Cardiac septum (tissue), 1 donor: ENCODE measurements at regions not wholly inside any gene's neighbourhood (a gene's known extent, or its start where the extent isn't known, plus 50 kb on each side); places are given as distances from the start of the nearest gene placed in this dataset.
"Not testable (repeated sequence)": the region's sequence is repeated elsewhere in the genome, so short reads cannot be mapped to it uniquely, and the experiment has no call there.

Source experiments
- DNase-seq: peaks from one replicate; pipeline ENCODE4 v3.0.0-alpha.2; 2020; ENCODE audit warnings: low spot score
- intact Hi-C: fragments of 100-400 bp; cut with DNase I; formaldehyde crosslinking; loops from one replicate; pipeline ENCODE4 v1.14.0; 2022
- donor health status: DM: no; HTN: no; CAD: no.

GRCh38 chr5:104326966-104327365 lies 764.4 kb upstream of the NUDT12 start:
- intact Hi-C loops = no loop called here
- DNase-seq = no peak

- no peak for DNase-seq
- intact Hi-C loops = no loop called here
These were observed 762.8 kb upstream of the NUDT12 start for GRCh38 chr5:104325356-104325755.

GRCh38 chr5:104316676-104317075 lies 754.1 kb upstream of the NUDT12 start:
- DNase-seq, intact Hi-C loops: not testable (repeated sequence)

- intact Hi-C loops = no loop called here
- no peak for DNase-seq
These were observed 749.9 kb upstream of the NUDT12 start for GRCh38 chr5:104312481-104312880.

GRCh38 chr5:104305602-104306001 lies 743.0 kb upstream of the NUDT12 start:
- DNase-seq = no peak
- intact Hi-C loops = no loop called here

GRCh38 chr5:104299998-104300706 lies 737.6 kb upstream of the NUDT12 start:
- intact Hi-C loops = no loop called here
- DNase-seq = no peak

- intact Hi-C loops = no loop called here
- DNase-seq = no peak
These were observed 735.9 kb upstream of the NUDT12 start for GRCh38 chr5:104298518-104298917.

- no peak for DNase-seq
- intact Hi-C loops = no loop called here
These were observed 734.5 kb upstream of the NUDT12 start for GRCh38 chr5:104297076-104297475.

- intact Hi-C loops = no loop called here
These were observed 733.4 kb upstream of the NUDT12 start for GRCh38 chr5:104295991-104296390.

GRCh38 chr5:104283136-104283535 lies 720.5 kb upstream of the NUDT12 start:
- intact Hi-C loops = no loop called here
- no peak for DNase-seq

More at GRCh38 chr5:104295991-104296390, 733.4 kb upstream of the NUDT12 start:
- DNase-seq = no peak

GRCh38 chr5:104273725-104274124 lies 711.1 kb upstream of the NUDT12 start:
- no peak for DNase-seq
- intact Hi-C loops = no loop called here

- intact Hi-C loops = no loop called here
- no peak for DNase-seq
These were observed 704.9 kb upstream of the NUDT12 start for GRCh38 chr5:104267320-104268015.

- intact Hi-C loops = no loop called here
- DNase-seq = no peak
These were observed 703.6 kb upstream of the NUDT12 start for GRCh38 chr5:104266161-104266560.

- intact Hi-C loops = no loop called here
- no peak for DNase-seq
These were observed 703.0 kb upstream of the NUDT12 start for GRCh38 chr5:104265531-104266140.

GRCh38 chr5:104247260-104247659 lies 684.7 kb upstream of the NUDT12 start:
- DNase-seq = no peak
- intact Hi-C loops = no loop called here

- intact Hi-C loops = no loop called here
- DNase-seq = no peak
These were observed 678.5 kb upstream of the NUDT12 start for GRCh38 chr5:104241046-104241445.

- no peak for DNase-seq
- intact Hi-C loops = no loop called here
These were observed 675.0 kb upstream of the NUDT12 start for GRCh38 chr5:104237586-104237985.

GRCh38 chr5:104223885-104224773 lies 661.5 kb upstream of the NUDT12 start:
- intact Hi-C loops = no loop called here
- DNase-seq = no peak

- no peak for DNase-seq
- intact Hi-C loops = no loop called here
These were observed 655.6 kb upstream of the NUDT12 start for GRCh38 chr5:104218200-104218599.

- intact Hi-C loops = no loop called here
- DNase-seq = no peak
These were observed 650.6 kb upstream of the NUDT12 start for GRCh38 chr5:104213216-104213615.
